Choroid plexus epithelial cell (primary cell): ENCODE measurements at regions not wholly inside any gene's neighbourhood (a gene's known extent, or its start where the extent isn't known, plus 50 kb on each side); places are given as distances from the start of the nearest gene placed in this dataset.

Experiments used
- DNase-seq: peaks from one replicate; pipeline ENCODE4 v3.0.0-alpha.2; 2010; ENCODE audit warnings: low read depth
- H3K4me3 ChIP-seq: 2 replicates; pipeline ENCODE4 v1.5.1; 2011; ENCODE audit warnings: low read depth, mild to moderate bottlenecking, control low read depth, low read length, moderate library complexity
- TF ChIP-seq, protein P1 (sequence below): conservative IDR thresholded peaks from 2 replicates; pipeline ENCODE4 v1.5.1; 2011; ENCODE audit warnings: low read depth, mild to moderate bottlenecking, control low read depth, inconsistent platforms, low read length, moderate library complexity

- no peak overlapping the region for H3K4me3 ChIP-seq
- TF ChIP-seq, protein P1, sequence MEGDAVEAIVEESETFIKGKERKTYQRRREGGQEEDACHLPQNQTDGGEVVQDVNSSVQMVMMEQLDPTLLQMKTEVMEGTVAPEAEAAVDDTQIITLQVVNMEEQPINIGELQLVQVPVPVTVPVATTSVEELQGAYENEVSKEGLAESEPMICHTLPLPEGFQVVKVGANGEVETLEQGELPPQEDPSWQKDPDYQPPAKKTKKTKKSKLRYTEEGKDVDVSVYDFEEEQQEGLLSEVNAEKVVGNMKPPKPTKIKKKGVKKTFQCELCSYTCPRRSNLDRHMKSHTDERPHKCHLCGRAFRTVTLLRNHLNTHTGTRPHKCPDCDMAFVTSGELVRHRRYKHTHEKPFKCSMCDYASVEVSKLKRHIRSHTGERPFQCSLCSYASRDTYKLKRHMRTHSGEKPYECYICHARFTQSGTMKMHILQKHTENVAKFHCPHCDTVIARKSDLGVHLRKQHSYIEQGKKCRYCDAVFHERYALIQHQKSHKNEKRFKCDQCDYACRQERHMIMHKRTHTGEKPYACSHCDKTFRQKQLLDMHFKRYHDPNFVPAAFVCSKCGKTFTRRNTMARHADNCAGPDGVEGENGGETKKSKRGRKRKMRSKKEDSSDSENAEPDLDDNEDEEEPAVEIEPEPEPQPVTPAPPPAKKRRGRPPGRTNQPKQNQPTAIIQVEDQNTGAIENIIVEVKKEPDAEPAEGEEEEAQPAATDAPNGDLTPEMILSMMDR = no peak
- DNase-seq = no peak
These were observed 110.0 kb upstream of the ETAA1 start for GRCh38 chr2:67286981-67287759.

DNA sequence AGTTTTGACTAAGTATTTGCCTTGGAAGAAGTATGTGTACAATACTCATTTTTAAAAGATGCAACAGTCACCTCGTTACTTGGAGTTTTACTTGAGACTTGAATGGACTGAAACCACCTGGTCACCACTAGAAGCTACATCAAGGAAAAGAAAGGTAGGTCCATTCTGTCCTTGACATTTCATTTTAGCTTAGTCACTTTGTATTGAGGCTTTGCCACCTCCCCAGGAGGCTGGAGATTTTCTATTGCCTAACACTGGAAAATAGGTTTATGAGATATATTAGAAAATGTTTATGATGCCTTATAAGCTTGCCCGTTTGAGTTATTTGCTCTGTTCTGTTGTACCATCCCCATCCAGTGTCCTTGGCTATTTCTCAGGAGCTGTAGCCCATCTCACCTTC is 107.9 kb upstream of the ETAA1 start:
- no peak for DNase-seq
- TF ChIP-seq, protein P1 = no peak
- H3K4me3 ChIP-seq = no peak overlapping the region

DNA sequence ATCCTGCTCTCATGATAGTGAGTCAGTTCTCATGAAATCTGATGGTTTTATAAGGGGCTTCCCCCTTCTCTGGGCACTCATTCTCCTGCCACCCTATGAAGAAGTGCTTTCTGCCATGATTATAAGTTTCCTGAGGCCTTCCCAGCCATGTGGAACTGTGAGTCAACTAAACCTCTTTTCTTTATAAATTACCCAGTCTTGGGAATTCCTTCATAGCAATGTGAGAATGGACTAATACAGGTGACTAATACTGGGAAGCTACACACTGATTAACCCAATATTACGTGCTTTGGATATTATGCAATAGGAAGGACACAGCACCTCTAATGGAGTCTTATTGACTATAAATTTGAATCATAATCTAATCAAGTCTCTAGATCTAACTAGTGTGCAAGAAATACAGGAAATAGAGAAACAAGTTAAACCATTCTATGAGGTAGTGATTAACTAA is 107.2 kb upstream of the ETAA1 start:
- H3K4me3 ChIP-seq = no peak overlapping the region
- TF ChIP-seq, protein P1 = no peak
- DNase-seq = peak; percentile 55

GRCh38 chr2:67290451-67291290 is 106.5 kb upstream of the ETAA1 start:
- TF ChIP-seq, protein P1 = no peak
- peak; percentile 57 for DNase-seq
- no peak overlapping the region for H3K4me3 ChIP-seq

GRCh38 chr2:67294218-67294617 is 102.9 kb upstream of the ETAA1 start:
- H3K4me3 ChIP-seq = no peak overlapping the region
- TF ChIP-seq, protein P1 = no peak
- DNase-seq = no peak

GRCh38 chr2:67295406-67295805 is 101.7 kb upstream of the ETAA1 start:
- no peak overlapping the region for H3K4me3 ChIP-seq
- no peak for DNase-seq
- TF ChIP-seq, protein P1 = no peak
